ENCODE measurements at regions not wholly inside any gene's neighbourhood (a gene's known extent, or its start where the extent isn't known, plus 50 kb on each side); places are given as distances from the start of the nearest gene placed in this dataset.

GRCh38 chr21:26388731-26389231, 184.3 kb downstream of the CYYR1 start:
- no peak for TF ChIP-seq CTCF (IDR thresholded peaks at IDR 0.05; ENCODE audit: control insufficient read depth, insufficient read depth, low read depth, low read length, missing control alignments)
- no peak overlapping the region for H3K4me3 ChIP-seq (ENCODE audit: control insufficient read depth, low read depth, low read length)
- no peak for DNase-seq (ENCODE audit: low read depth)

- TF ChIP-seq CTCF (IDR thresholded peaks at IDR 0.05; ENCODE audit: control insufficient read depth, insufficient read depth, low read depth, low read length, missing control alignments): no peak
- no peak overlapping the region for H3K4me3 ChIP-seq (ENCODE audit: control insufficient read depth, low read depth, low read length)
- DNase-seq (ENCODE audit: low read depth): no peak
Measured at GRCh38 chr21:26385721-26386120, 187.4 kb downstream of the CYYR1 start.

- no peak for DNase-seq (ENCODE audit: low read depth)
- no peak for TF ChIP-seq CTCF (IDR thresholded peaks at IDR 0.05; ENCODE audit: control insufficient read depth, insufficient read depth, low read depth, low read length, missing control alignments)
Measured at GRCh38 chr21:26379561-26379960, 193.5 kb downstream of the CYYR1 start.

GRCh38 chr21:26377111-26377694, 195.9 kb downstream of the CYYR1 start:
- no peak for DNase-seq (ENCODE audit: low read depth)
- no peak for TF ChIP-seq CTCF (IDR thresholded peaks at IDR 0.05; ENCODE audit: control insufficient read depth, insufficient read depth, low read depth, low read length, missing control alignments)
- H3K4me3 ChIP-seq (ENCODE audit: control insufficient read depth, low read depth, low read length): no peak overlapping the region

More at GRCh38 chr21:26379561-26379960, 193.5 kb downstream of the CYYR1 start:
- no peak overlapping the region for H3K4me3 ChIP-seq (ENCODE audit: control insufficient read depth, low read depth, low read length)

GRCh38 chr21:26374817-26375216, 198.3 kb downstream of the CYYR1 start:
- no peak for TF ChIP-seq CTCF (IDR thresholded peaks at IDR 0.05; ENCODE audit: control insufficient read depth, insufficient read depth, low read depth, low read length, missing control alignments)
- no peak overlapping the region for H3K4me3 ChIP-seq (ENCODE audit: control insufficient read depth, low read depth, low read length)
- DNase-seq (ENCODE audit: low read depth): no peak

GRCh38 chr21:26368591-26369320, 198.2 kb upstream of the APP start:
- no peak overlapping the region for H3K4me3 ChIP-seq (ENCODE audit: control insufficient read depth, low read depth, low read length)
- no peak for TF ChIP-seq CTCF (IDR thresholded peaks at IDR 0.05; ENCODE audit: control insufficient read depth, insufficient read depth, low read depth, low read length, missing control alignments)
- DNase-seq (ENCODE audit: low read depth): no peak
